Activated CD8-positive, alpha-beta memory T cell treated with anti-CD3 and anti-CD28 coated beads for 1 hour (primary cell): ENCODE measurements at regions not wholly inside any gene's neighbourhood (a gene's known extent, or its start where the extent isn't known, plus 50 kb on each side); places are given as distances from the start of the nearest gene placed in this dataset.
A peak's percentile ranks its signal among the peaks of the same experiment; 100 is the strongest.

Source experiments
- DNase-seq, 2 donors: peaks; one replicate each; pipeline ENCODE4 v3.0.0-alpha.2; 2020; ENCODE audit warnings: low read depth in 1 of 2; ENCODE audit errors: extremely low read depth in 1 of 2

DNA sequence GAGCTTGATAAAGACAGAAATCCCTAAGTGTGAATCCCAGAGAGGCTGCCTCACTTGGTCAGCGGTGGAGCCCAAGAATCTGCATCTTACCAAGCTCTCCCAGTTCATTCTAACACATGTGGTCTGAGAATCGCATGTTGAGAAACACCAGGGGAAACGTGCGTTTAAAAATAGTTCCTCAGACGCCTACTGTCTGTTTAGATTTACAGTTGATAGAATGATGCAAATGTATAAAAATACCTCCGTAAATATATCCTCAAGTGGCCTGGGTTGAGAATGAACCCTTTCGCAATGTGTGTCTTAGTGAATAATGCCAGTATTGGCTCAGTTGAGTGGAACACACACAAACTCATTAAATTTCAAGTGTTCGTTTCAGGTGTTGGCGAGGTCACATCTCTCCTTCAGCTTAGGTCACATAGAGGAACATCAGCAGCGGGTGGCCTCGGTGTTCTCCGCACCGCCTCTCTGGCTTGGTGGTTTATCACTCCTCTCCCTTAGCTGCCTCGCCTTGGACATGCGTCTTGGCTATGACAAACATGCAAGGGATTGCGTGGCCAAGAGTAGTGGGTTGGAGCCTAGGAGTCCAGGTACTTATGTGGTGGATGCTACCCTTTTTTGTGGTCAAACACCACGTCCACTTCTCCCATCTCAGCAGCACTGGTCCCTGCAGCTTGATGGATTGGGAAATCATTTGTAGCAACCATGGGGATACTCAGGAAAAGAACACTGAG lies 117.6 kb upstream of the SPATA13 start:
- DNase-seq, result no peak

DNA sequence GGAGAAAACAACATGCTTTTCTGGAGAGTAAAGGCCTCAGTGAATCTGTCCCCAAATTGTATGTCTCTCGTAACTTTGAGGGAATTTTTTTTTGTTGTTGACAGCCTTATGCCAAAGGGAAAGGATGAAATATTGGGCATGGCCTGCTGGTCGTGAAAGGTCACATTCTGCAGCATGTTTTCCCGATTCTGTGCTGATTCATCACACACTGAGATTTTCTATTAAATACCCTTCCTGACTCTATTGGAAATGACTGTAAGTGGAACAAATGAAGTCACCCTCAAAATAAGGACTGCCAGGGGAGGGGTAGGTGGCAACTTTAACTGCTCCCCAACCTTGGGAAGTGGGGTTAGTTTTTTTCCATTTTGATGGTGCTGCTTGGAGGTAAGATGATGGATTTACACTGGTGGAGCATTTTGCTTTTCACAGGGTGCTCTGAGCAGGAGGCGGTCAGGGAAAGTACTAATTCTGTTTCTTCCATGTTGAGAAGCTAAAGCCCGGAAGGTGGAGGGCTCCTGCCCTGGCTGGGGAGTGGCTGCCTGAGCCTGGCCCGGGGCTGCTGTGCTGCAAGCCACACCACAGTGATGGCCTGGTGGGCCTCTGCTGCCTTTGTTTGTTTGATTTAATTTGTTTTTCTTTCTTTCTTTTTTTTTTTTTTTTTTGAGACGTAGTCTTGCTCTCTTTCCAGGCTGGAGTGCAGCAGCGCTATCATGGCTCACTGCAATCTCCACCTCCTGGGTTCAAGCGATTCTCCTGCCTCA lies 116.8 kb upstream of the SPATA13 start:
- DNase-seq, result no peak

DNA sequence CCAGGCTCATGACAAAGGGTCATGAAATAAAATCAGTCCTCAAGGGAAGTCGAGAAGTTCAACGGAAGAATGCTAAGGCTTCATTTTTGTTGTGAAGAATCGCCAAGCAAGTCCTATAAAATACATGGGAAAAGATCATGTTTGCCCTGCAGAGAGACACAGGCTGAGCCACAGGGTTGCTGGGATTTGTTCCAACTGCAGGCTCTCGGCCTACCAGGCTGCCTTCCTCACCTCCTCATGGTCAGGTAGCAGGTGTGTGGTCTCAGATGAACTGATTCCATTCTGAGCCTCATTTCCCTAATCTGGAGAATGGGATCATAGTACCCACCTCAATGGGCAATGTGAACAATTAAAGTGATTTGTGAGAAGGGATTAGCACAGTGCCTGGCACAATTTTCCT lies 114.9 kb upstream of the SPATA13 start:
- DNase-seq, result no peak

DNA sequence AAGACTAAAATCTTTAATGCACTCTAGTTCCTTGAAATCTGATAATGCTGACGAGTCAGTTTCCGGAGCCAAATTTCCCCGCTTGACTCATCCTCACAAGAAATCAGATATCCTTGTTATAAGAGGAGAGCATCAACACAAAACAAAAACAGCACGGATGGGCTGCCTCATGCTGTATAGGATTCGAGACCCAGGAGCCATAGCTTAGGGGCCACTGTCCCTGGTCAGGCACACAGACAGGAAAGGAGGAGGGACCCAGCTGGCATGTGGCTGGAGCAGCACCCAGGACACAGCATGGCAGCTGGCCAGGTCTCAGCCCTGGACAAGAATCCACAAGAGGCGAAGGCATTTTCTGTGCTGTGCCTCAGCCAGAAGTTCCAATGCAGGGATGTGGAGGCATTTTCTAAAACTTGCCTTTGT lies 110.2 kb upstream of the SPATA13 start:
- no peak for DNase-seq

DNA sequence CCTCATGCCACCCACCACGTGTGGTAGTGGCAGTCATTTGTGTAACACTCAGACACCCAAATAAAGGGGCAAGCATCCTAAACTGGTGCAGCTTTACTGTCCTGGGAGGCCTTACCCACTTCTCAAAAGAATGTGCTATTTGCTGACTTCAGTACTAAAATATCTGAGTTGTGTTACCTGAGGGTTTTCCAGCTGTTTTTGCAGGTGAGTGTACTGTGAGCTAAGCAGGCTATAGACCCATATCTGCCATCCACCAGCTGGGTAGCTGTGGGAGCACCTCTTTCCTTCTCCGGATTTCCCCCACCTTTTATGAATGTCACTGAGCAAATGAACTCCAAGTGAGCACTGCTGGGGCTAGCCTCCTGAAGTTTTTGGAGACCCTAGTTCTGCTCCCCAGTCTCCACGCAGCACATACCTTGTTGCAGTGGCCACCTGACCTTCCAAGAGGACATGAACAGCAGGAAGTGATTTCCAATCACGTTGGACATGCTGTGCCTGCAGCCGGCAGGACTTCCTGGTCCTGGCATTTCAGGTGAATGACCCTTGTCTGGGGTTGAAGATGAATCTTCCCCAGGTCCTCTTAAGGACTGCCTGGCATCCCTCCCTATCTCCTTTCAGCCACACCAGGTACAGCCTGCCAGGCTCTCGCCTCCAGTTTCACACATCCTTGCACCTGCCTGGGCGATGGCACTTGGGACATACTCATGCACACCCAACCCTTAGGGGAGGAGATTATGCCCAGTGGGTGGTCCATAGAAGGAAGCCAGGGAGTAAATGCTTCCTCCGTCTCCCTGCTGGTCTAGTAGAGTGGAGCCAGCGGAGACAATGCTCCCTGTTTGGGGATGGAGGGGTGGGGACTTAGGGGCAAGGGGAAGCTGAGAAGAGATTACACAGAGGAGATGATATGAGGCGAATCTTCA lies 109.5 kb upstream of the SPATA13 start:
- no peak for DNase-seq

DNA sequence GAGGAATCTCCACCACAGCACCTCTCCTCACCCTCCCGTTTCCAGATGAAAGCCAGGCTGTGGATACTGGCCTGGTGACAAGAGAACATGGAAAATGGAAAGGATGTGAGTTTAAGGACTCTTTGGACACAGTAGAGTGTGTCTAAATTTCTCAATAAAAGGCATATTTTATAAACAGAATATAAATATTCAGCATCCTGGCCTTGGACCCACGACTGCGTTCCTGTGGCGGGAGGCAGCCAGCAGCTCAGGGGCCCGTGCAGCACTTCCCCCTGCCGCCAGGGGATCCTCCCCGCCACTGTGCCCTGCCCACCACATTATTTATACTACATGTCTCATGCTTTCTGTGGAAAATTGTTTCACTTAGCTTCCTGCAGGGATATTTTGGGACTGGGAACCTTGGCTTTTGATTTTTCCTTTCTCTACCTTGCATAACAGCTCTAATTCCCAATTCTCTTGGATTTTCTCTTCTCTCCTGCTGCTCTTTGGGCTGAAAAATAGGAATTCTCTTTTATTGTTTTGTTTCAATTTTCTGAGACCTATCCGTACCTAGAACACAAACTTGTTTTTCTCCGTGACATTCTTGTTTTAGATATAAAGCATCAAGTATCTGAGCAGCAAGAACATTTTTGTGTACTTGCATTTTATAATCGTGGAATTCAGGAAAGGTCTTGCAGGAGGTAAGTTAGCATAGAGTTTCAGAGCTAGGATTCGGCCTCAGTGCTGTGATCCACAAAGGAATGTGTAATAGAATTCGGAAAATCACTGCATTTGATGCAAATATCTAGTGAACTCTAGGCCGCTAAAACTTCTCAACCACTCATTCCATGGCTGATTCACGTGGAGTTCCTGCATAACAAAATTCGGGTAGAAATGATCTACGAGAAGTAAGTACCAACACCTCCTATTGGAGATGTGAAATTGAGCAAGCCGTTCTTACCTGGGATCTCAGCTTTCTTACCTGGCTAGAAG lies 107.7 kb upstream of the SPATA13 start:
- DNase-seq, result no peak

DNA sequence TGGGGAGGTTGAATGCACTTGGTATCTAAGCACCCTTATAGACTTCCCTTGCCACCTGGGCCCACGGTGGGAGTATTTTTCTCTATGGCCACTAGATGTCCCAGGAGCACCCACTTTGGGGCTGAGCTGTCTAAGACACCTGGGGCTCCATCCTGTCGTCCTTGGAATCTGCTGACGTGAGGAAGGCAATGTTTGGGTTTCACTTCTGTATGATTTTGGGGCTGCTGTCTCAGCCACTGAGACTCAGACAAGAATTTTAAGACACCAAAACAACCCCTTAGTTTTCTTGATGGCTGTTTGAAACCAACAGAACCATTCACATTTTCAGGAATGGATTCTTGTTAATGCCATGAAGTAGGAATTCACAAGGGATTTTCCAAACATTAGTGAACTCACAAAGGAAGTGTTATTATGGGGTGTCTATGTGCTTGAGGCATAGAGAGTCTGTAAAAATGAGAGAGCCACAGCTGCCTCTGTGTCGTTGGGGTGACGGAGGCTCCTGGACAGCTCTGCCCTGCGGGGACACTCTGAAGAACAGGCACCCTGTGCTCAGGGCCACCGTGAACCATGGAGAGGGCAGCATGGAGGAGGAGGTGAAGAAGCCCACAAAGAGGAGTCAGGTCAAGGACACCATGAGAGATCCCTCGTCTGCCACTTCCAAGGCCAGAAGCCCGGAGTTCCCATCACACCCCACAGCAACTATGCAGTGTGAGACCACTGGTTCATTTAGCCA lies 106.8 kb upstream of the SPATA13 start:
- peak; percentile 11 to 25 for DNase-seq

DNA sequence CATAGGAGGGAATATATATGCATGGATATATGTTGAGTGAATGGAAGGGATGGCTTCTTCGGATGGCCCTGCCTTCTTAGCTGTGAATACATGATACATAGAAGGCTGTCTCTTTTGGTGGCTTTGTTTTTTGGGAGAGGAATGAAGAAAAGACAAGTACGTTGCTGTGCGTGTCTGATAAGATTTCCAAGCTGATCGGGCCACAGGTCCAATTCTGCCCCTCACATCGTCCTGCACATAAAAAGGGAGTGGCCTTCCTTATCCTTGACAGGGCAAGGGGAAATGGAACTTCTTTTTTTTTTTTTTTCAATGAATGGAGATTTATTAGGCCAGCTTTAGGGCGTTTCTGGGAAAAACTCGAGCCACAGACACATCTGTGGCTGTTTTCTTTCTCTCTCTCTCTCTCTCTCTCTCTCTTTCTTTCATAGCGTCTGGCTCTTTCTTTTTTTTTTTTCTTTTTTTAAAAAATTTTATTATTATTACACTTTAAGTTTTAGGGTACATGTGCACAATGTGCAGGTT lies 103.8 kb upstream of the SPATA13 start:
- DNase-seq, result no peak

DNA sequence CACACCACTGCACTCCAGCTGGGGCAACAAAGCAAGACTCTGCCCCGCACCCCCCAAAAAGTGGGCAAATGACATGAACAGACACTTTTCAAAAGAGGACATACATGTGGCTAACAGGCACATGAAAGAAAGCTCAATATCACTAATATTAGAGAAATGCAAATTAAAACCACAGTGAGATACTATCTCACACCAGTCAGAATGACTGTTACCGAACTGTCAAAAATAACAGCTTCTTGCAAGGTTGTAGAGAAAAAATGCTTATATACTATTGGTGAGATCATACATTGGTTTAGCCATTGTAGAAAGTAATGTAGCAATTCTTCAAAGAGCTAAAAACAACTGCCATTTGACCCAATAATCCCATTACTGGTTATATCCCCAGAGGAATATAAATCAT lies 99.5 kb upstream of the SPATA13 start:
- DNase-seq, result no peak

DNA sequence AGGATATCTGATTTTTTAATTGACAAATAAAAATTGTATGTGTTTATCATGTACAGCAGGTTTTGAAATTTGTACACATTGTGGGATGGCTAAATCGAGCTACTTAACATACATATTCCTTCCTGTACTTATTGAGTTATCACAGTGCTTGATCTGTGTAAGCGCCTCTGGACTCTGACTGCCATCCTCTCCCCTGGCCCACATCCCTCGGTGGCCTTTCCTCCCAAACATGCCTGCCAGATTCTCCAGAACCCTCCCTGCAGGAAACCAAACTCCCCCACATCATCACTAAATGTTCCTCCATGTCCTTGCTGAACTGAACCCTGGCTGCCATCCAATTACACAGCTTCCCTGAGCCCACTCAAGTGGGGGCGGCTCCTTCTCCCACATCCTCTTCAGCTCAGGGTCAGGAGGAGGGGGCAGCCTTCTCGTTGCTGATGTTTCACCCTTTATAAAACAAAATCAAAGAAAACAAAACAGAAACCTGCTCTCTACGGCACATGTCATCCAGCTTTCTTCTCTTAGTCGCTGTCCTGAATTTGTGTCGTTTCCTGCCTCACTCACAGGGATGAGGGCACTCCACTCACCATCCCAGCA lies 97.1 kb upstream of the SPATA13 start:
- DNase-seq, result no peak

DNA sequence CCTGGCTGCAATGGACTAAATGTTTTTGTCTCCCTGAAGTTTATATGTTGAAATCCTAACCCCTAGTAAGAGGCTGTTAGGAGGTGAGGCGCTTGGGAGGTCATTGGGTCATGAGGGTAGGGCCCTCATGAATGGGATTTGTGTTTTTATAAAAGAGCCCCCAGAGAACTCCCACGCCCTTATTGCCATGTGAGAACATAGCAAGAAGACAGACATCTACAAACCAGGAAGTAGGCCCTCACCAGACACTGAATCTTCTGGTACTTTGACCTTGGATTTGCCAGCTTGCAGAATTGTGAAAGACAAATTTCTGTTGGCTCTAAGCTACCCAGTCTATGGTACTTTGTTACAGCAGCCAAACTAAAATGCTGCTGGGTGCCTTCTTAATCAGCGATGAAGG lies 96.1 kb upstream of the SPATA13 start:
- no peak for DNase-seq

DNA sequence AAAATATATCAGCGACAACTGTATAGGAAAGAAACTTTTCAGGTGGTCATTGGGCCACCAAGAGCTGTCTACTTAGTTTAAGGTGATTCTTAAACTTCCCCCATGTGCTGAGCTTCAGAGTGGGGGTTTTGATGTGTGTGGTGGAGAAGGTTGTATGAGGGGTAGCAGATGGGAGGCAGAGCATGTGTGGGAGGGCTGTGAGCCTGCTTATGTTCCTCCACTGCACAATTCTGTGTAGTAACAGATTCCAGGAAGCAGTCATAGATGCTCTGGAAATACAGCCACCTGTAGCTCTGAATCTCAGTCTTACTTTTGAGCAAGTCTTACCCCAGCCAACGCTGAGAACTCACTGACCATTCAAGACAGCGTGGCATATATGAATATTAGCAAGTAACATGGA lies 95.3 kb upstream of the SPATA13 start:
- no peak for DNase-seq

DNA sequence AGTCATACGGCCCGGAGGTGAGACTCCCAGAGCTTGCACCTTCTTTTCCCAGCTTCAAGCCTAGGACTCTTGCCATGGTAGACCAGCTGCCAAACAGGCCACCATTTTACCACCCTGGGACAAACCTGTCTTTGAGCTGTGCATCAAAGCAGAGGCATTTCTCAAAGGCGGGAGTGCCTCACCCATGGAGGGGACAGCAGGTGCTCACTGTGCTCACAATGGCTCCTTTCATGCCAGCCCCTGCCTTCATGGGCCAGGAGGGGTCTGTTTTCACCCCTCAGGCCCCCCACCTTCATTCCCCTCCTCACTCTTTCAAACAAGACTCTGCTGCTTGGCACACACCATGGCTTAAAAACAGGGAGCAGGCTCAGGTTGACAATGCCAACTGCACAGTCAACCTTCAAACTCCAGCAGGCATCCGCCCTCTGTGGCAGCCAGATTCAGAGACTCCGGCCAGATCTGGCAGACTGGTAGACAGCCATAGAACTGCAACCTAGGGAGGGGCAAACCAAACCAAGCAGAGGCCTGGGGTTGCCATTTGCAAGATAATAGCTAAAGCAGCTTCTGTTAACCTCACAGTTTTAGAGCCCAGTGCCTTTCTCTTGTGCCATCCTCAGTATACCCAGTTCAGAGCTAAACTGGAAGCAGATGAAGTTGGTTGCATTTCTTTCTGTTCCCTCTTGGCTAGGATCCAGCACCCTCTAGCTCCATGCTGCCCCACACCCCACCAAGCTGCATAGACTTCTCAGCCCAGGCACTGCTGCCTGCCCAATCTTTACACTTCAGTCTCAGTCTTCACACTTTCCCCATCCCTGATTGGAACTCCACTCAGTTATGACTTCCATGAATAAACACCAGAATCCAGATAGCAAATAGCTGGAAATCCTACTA lies 93.9 kb upstream of the SPATA13 start:
- no peak for DNase-seq

DNA sequence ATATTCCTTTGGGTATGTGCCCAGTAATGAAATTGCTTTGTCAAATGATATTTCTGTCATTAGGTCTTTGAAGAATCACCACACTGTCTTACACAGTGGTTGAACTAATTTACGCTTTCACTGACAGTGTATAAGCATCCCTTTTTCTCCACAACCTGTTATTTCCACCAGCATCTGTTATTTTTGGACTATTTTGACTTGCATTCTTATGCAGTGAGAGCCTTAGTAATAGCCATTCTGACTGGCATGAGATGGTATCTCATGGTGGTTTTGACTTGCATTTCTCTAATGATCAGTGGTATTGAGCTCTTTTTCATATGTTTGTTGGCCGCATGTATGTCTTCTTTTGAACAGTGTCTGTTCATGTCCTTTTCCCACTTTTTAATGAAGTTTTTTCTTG lies 92.0 kb upstream of the SPATA13 start:
- DNase-seq, result no peak

DNA sequence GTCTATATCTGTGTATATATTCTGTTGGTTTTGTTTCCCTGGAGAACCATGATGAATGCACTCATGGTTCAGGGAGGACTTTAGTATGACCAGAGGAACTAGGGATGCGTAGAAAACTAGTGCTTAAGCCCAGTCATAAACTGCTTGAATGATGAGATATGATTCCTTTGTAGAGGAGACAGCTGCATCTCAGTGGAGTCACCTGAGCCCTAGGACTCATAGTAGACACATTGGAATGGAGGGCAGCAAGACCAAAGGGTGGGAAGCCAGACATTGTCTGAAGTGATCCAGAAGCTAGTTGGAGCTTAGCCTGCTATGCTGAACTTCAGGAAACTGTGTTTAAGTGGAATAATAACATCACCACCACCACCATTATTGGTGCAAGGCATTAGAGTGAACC lies 89.5 kb upstream of the SPATA13 start:
- no peak for DNase-seq

DNA sequence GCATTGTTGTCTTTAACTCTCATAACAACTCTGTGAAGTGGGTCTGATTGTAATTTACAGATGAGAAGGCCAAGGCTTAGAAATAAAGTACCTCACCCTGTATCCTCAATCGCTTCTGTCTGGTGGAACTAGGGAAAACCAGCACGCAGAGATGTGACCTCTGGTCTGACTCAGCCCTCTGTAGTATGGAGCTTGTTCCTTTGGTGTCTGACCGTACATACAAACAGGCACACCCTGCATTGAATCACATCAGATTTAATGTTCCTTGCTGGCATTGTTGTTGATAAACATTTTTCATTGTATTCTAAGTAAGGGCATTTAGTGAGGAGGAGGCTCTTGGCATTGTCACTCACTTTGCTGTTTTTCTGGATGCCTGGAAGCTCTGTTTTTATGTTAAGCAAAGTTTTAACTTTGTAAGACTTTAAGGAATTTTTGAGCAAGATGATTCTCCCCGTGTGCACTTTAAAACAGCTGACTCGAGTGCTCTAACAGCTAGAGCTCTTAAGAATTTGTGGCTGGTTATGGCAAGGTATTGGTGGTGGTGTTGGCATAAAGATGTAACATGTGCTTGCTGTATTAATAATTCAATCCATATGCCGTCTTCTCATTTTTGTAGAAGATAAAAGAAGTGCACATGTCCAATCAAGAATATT lies 89.0 kb upstream of the SPATA13 start:
- no peak for DNase-seq

DNA sequence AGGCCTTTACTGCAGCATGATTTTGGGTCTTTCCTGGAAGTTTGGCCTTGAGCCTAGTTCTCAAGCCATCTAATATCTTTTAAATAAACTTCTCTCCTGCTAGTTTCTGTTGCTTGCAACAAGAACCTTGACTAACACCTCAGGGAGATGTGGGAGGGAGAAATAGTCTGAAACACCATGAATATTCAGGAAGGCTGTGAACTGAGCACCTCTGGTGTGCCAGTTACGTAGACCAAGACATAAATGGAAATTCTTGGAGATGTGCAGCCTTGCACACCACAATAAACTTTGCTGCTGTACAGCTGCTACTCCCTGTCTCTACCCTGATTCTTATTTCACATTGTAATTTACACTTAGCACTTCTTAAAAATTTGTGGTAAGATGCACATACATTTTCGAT lies 86.9 kb upstream of the SPATA13 start:
- DNase-seq, result no peak

DNA sequence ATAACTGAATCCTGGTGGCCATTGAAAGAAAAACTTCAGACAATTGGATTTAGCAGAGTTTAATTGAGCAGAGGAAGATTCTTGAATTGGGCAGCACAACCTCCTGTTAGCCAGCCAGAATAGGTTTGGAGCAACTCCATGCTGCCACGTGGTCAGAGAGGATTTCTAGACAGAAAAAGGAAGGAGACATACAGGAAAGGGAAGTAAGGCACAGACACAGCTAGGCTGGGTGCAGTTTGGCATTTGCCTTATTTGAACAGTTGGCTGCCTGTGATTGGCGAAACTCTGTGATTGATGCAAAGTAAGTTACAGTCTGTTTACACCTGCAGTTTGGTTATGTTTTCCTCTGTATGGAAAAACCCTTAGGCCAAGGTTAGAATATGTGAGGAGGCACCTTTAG lies 85.8 kb upstream of the SPATA13 start:
- DNase-seq, result no peak
